Gastrocnemius medialis (tissue), 4 donors: ENCODE measurements at regions not wholly inside any gene's neighbourhood (a gene's known extent, or its start where the extent isn't known, plus 50 kb on each side); places are given as distances from the start of the nearest gene placed in this dataset.

Experiments
- CTCF ChIP-seq, 5 experiments: fragments of 450-650 bp in 3 of 5; fragments of 200-600 bp in 2 of 5; sonication (generic) in 2 of 5; IDR thresholded peaks in 4 of 5; conservative IDR thresholded peaks in 1 of 5; 1 replicate in 4 of 5; 2 replicates in 1 of 5; pipeline ENCODE4 v1.5.1; 2016 to 2019; ENCODE audit warnings: antibody characterized with exemption in 5 of 5, mild to moderate bottlenecking in 3 of 5, moderate library complexity in 3 of 5
- POLR2A ChIP-seq, 2 donors: fragments of 450-650 bp; IDR thresholded peaks; one replicate each; pipeline ENCODE4 v1.6.1; 2017; ENCODE audit warnings: antibody characterized with exemption in 2 of 2, mild to moderate bottlenecking in 2 of 2, moderate library complexity in 2 of 2

- TF ChIP-seq POLR2A (IDR thresholded peaks at IDR 0.05): no peak
- no peak for TF ChIP-seq CTCF (IDR thresholded peaks at IDR 0.05 in 4 of 5, conservative IDR thresholded peaks at IDR 0.05 in 1 of 5)
These were observed 67.8 kb upstream of the EPB41L1 start for GRCh38 chr20:36086767-36087166.
